ENCODE measurements at regions not wholly inside any gene's neighbourhood (a gene's known extent, or its start where the extent isn't known, plus 50 kb on each side); places are given as distances from the start of the nearest gene placed in this dataset.

DNA sequence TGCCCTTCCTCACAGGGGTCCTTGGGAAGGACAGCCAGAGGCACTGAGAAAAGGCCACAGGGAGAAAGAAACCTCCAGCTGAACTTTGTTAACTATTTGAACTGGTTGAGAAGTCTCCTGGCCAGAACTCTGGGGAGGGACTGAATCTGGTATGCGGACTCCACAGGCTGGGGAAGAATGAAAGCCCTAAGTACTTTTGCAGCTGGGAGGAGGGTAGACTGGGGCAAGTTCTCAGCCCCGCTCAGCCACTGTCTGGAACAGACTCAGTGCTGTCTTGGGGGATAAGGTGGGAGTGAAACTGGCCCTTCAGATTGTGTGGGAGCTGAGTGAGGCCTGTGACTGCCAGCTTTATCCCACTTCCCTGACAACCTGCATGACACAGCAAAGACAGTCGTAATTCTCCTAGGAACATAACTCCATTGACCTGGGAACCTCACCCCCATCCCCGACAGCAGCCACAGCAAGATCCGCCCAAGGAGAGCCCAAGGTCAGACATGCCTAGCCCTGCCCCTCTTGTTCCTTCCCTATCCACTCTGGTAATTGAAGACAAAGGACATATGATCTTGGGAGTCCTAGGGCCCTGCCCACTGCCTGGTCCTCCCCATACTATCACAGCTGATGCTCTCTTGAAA is 475.1 kb upstream of the CNTN5 start:
- TF ChIP-seq, protein P1, sequence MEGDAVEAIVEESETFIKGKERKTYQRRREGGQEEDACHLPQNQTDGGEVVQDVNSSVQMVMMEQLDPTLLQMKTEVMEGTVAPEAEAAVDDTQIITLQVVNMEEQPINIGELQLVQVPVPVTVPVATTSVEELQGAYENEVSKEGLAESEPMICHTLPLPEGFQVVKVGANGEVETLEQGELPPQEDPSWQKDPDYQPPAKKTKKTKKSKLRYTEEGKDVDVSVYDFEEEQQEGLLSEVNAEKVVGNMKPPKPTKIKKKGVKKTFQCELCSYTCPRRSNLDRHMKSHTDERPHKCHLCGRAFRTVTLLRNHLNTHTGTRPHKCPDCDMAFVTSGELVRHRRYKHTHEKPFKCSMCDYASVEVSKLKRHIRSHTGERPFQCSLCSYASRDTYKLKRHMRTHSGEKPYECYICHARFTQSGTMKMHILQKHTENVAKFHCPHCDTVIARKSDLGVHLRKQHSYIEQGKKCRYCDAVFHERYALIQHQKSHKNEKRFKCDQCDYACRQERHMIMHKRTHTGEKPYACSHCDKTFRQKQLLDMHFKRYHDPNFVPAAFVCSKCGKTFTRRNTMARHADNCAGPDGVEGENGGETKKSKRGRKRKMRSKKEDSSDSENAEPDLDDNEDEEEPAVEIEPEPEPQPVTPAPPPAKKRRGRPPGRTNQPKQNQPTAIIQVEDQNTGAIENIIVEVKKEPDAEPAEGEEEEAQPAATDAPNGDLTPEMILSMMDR (IDR thresholded peaks at IDR 0.05; ENCODE audit: low read depth, low read length, poor library complexity, severe bottlenecking), result no peak
- TF ChIP-seq EZH2phosphoT487 (IDR thresholded peaks at IDR 0.05; ENCODE audit: borderline replicate concordance, low read length), result no peak
